K562 (cell line): ENCODE measurements at regions not wholly inside any gene's neighbourhood (a gene's known extent, or its start where the extent isn't known, plus 50 kb on each side); places are given as distances from the start of the nearest gene placed in this dataset.
"Not testable (repeated sequence)": the region's sequence is repeated elsewhere in the genome, so short reads cannot be mapped to it uniquely, and the experiment has no call there.

Experiments used
- ATAC-seq: fragments of 200-7000 bp; cut with Tn5 transposase; 3 replicates; pipeline ENCODE4 v1.9.1; 2020; ENCODE audit warnings: moderate library complexity
- BruUV-seq: library from RNA; stranded (reverse); fragments of 400-500 nt; replicated peaks from 2 replicates; lab custom pipeline; 2021; lab: Mats Ljungman, UMichigan
- CTCF ChIA-PET: fragments of 300-600 bp; formaldehyde crosslinking; extraction: SDS; loops from one replicate; lab custom pipeline; 2021; ENCODE audit warnings: low intra/inter-chr PET ratio; lab: Yijun Ruan, JAX
- POLR2A ChIA-PET: fragments of 300-600, 350-650 bp; sonication (Branson Sonifier 250); formaldehyde crosslinking; extraction: SDS; loops from one replicate; lab custom pipeline; 2021; ENCODE audit warnings: antibody characterized with exemption, inconsistent platforms; lab: Yijun Ruan, JAX
- DNase-seq, 4 experiments: peaks; one replicate each; pipeline versions ENCODE4 v3.0.0 to v3.0.0-alpha.2; 2011 to 2018; ENCODE audit warnings: low spot score in 3 of 4, mixed read lengths in 3 of 4; ENCODE audit errors: extremely low read depth in 1 of 4
- FAIRE-seq: peaks from 2 replicates; lab custom pipeline; 2011; peaks lifted over from hg19 to GRCh38; lab: Jason Lieb, UNC
- H2AFZ ChIP-seq: 2 replicates; pipeline ENCODE4 v1.6.0; 2011; ENCODE audit warnings: low read depth, low read length, control low read depth, inconsistent platforms
- H3K27ac ChIP-seq: fragments of 200-600 bp; 3 replicates; pipeline ENCODE4 v1.8.0; 2011; ENCODE audit warnings: low read depth, mild to moderate bottlenecking, control low read depth, inconsistent platforms, low read length, moderate library complexity, mixed read lengths; ENCODE audit errors: extremely low read depth
- H3K27me3 ChIP-seq, 2 experiments: fragments of 300-600 bp in 1 of 2; 2 replicates in 1 of 2; 3 replicates in 1 of 2; pipeline versions ENCODE4 v1.6.0 to v1.8.0; 2011; ENCODE audit warnings: inconsistent platforms in 2 of 2, low read length in 2 of 2, mild to moderate bottlenecking in 1 of 2, mixed read lengths in 1 of 2, moderate library complexity in 1 of 2; ENCODE audit not compliant: control insufficient read depth in 2 of 2, insufficient read depth in 2 of 2
- H3K36me3 ChIP-seq: fragments of 300-600 bp; 3 replicates; pipeline ENCODE4 v1.8.0; 2011; ENCODE audit warnings: mild to moderate bottlenecking, low read length, inconsistent platforms; ENCODE audit not compliant: control insufficient read depth, insufficient read depth
- H3K4me1 ChIP-seq, 2 experiments: fragments of 200-600 bp in 1 of 2; replicated peaks in 1 of 2; 2 replicates in 1 of 2; 3 replicates in 1 of 2; pipeline versions ENCODE4 v1.5.1 to v1.8.0; 2011; ENCODE audit warnings: inconsistent platforms in 2 of 2, low read length in 2 of 2, mild to moderate bottlenecking in 1 of 2, mixed read lengths in 1 of 2, moderate library complexity in 1 of 2; ENCODE audit not compliant: control insufficient read depth in 2 of 2, insufficient read depth in 2 of 2
- H3K4me2 ChIP-seq: 2 replicates; pipeline ENCODE4 v1.6.1; 2011; ENCODE audit warnings: low read length, control low read depth, inconsistent platforms, mixed read lengths; ENCODE audit not compliant: insufficient read depth
- H3K4me3 ChIP-seq: fragments of 200-600 bp; sonication (generic), shearing (Covaris generic); 2 replicates; pipeline ENCODE4 v1.5.1; 2016; ENCODE audit warnings: control low read depth, inconsistent platforms
- H3K79me2 ChIP-seq: fragments of 200-600 bp; 3 replicates; pipeline ENCODE4 v1.8.0; 2011; ENCODE audit warnings: low read length, inconsistent platforms; ENCODE audit not compliant: control insufficient read depth, insufficient read depth
- H3K9ac ChIP-seq, 2 experiments: 2 replicates each; pipeline versions ENCODE4 v1.6.0 to v1.6.1; 2011; ENCODE audit warnings: low read depth in 2 of 2, low read length in 2 of 2, control low read depth in 1 of 2, inconsistent platforms in 1 of 2, mild to moderate bottlenecking in 1 of 2, mixed read lengths in 1 of 2; ENCODE audit not compliant: insufficient read depth in 1 of 2
- H3K9me1 ChIP-seq: one replicate; pipeline ENCODE4 v1.6.0; 2011; ENCODE audit warnings: inconsistent platforms, mild to moderate bottlenecking, low read length, moderate library complexity; ENCODE audit not compliant: control insufficient read depth, insufficient read depth
- H3K9me3 ChIP-seq: replicated peaks from 2 replicates; pipeline ENCODE4 v1.5.1; 2011; ENCODE audit warnings: low read depth, low read length, inconsistent platforms; ENCODE audit not compliant: control insufficient read depth, insufficient read depth
- H4K20me1 ChIP-seq: replicated peaks from 2 replicates; pipeline ENCODE4 v1.6.1; 2011; ENCODE audit warnings: low read length, inconsistent platforms, mixed read lengths; ENCODE audit not compliant: control insufficient read depth, insufficient read depth
- ETS2 ChIP-seq: IDR thresholded peaks from 2 replicates; pipeline ENCODE4 v1.6.1; 2016; ENCODE audit warnings: borderline replicate concordance, missing genetic modification characterization, mild to moderate bottlenecking, moderate library complexity, missing compliant biosample characterization; ENCODE audit not compliant: poor library complexity, severe bottlenecking
- HLTF ChIP-seq: fragments of 450-650 bp; IDR thresholded peaks from 2 replicates; pipeline ENCODE4 v1.6.1; 2016
- HSF4 ChIP-seq: fragments of 250-450 bp; sonication (Bioruptor Pico); IDR thresholded peaks from 2 replicates; pipeline ENCODE4 v2.1.2; 2022; ENCODE audit warnings: mild to moderate bottlenecking, moderate library complexity, borderline replicate concordance
- KLF10 ChIP-seq: fragments of 250-450 bp; sonication (Bioruptor Pico); IDR thresholded peaks from 2 replicates; pipeline ENCODE4 v1.6.1; 2021; ENCODE audit warnings: matching md5 sums
- LEF1 ChIP-seq: fragments of 450-650 bp; IDR thresholded peaks from 2 replicates; pipeline ENCODE4 v1.6.1; 2016; ENCODE audit warnings: mild to moderate bottlenecking
- RCOR1 ChIP-seq, 2 experiments: IDR thresholded peaks; 2 replicates each; pipeline ENCODE4 v1.6.1; 2012; ENCODE audit warnings: low read depth in 2 of 2, low read length in 2 of 2, borderline replicate concordance in 1 of 2, improper control_type of control experiment in 1 of 2
- SUPT5H ChIP-seq: fragments of 450-650 bp; IDR thresholded peaks from 2 replicates; pipeline ENCODE4 v1.6.1; 2016
- TCF7 ChIP-seq: sonication (generic); IDR thresholded peaks from 2 replicates; pipeline ENCODE4 v1.6.1; 2016; ENCODE audit warnings: antibody characterized with exemption, borderline replicate concordance
- TCF7L2 ChIP-seq: fragments of 150-350 bp; IDR thresholded peaks from 2 replicates; pipeline ENCODE4 v1.6.1; 2016; ENCODE audit warnings: low read depth, mild to moderate bottlenecking, low read length, moderate library complexity
- WGBS: fragments of 100-300 bp; shearing (Covaris generic); methylation state at CpG from one replicate; pipeline ENCODE4 v1.1.6; 2016; ENCODE audit warnings: low coverage, mixed read lengths; ENCODE audit not compliant: insufficient coverage; ENCODE audit errors: missing lambda C conversion rate; 5-methylcytosine and 5-hydroxymethylcytosine counted together
- in situ Hi-C: fragments of 300-500 bp; cut with MboI; formaldehyde crosslinking; loops from 4 replicates; pipeline ENCODE4 v1.15.0; 2018; ENCODE audit warnings: inconsistent platforms, mixed read lengths
- intact Hi-C: fragments of 100-400 bp; cut with micrococcal nuclease; formaldehyde crosslinking; loops from 2 replicates; pipeline ENCODE4 v1.14.2; 2022

- ChIA-PET POLR2A (no interaction called here), CTCF (no interaction called here)
- no peaks in the 10 kb centered on the region for H3K9me3 ChIP-seq
- no peaks in the 10 kb centered on the region for H3K79me2 ChIP-seq
- peaks cover 0 to 8% of the 10 kb centered on the region in 2 experiments; a peak in 1 of 5 replicates for H3K27me3 ChIP-seq
- DNase-seq (no peak), FAIRE-seq (no peak), ATAC-seq (no peak)
- H3K9ac ChIP-seq, result no peak overlapping the region
- in situ Hi-C loops (no loop called here), intact Hi-C loops (no loop called here)
- H4K20me1 ChIP-seq, result no peaks in the 10 kb centered on the region
- H3K9me1 ChIP-seq, result no peaks in the 10 kb centered on the region
- H2AFZ ChIP-seq, result no peak overlapping the region
- H3K36me3 ChIP-seq, result no peaks in the 10 kb centered on the region
- H3K4me3 ChIP-seq, result no peak overlapping the region
- H3K4me2 ChIP-seq, result no peak overlapping the region
- TF ChIP-seq HLTF, result no peak
- TF ChIP-seq KLF10 (CRISPR knock-in tag), result no peak
- no peak for TF ChIP-seq TCF7L2
- TF ChIP-seq HSF4 (CRISPR knock-in tag), result no peak
- TF ChIP-seq RCOR1 (IDR thresholded peaks at IDR 0.05; ENCODE audit: borderline replicate concordance in 1 of 2, low read depth in 2 of 2, low read length in 2 of 2), result no peak
- no peak for TF ChIP-seq ETS2
- no peak for TF ChIP-seq TCF7
- TF ChIP-seq LEF1, result no peak
- no peak for TF ChIP-seq SUPT5H
- no peaks in the 10 kb centered on the region for H3K4me1 ChIP-seq
- no TSS peak for BruUV-seq
- H3K27ac ChIP-seq, result no peak overlapping the region
- 2% methylated on average over 4 of the region's 4 CpGs for WGBS
These were observed 69.8 kb upstream of the WSCD1 start for GRCh38 chr17:6000426-6000825.

DNA sequence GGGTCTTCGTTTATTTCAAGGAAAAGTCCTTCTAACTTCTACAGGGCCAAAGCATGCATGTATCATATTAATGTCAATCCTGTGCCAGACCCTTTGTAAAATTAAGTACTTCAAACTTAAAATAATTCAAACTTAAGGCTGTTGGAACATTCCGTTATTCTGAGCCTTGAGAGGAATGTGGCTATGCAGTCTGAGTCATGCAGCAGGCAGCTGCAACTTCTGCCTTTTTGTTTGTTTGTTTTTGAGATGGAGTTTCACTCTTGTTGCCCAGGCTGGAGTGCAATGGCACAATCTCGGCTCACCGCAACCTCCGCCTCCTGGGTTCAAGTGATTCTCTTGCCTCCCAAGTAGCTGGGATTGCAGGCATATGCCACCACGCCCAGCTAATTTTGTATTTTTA, 67.0 kb upstream of the WSCD1 start:
- H3K4me2 ChIP-seq, H2AFZ ChIP-seq, H3K27ac ChIP-seq, H3K4me3 ChIP-seq, DNase-seq, BruUV-seq, CTCF ChIA-PET, FAIRE-seq, H3K27me3 ChIP-seq, H3K9ac ChIP-seq, H3K4me1 ChIP-seq, H4K20me1 ChIP-seq, POLR2A ChIA-PET, H3K36me3 ChIP-seq, ATAC-seq, H3K9me1 ChIP-seq, intact Hi-C loops, in situ Hi-C loops, H3K9me3 ChIP-seq, H3K79me2 ChIP-seq: not testable (repeated sequence)
- WGBS, result 0% methylated on average over 6 of the region's 6 CpGs
